ENCODE measurements at regions not wholly inside any gene's neighbourhood (a gene's known extent, or its start where the extent isn't known, plus 50 kb on each side); places are given as distances from the start of the nearest gene placed in this dataset.

DNA sequence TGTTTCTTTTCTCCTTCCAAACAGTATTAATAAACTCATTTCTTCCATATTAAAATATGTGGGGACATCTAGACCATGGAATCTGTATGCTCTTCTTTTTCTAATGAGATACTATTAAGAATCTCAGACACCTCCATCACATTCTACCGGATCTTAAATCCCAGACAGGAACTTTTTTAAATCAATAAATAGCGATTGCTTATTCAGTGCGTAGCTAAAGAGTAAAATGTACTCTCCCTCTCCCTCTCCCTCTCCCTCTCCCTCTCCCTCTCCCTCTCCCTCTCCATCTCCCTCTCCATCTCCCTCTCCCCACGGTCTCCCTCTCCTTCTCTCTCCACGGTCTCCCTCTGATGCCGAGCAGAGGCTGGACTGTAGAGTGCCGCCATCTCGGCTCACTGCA is 297.0 kb downstream of the HNRNPD start:
- peaks cover 5% of the 10 kb centered on the region for H3K27me3 Mint-ChIP-seq (ENCODE audit: low read depth)
- H3K36me3 Mint-ChIP-seq (ENCODE audit: low read depth): no peaks in the 10 kb centered on the region
- no peak overlapping the region for H3K4me3 Mint-ChIP-seq (ENCODE audit: unreplicated experiment)
- H3K9me3 Mint-ChIP-seq (ENCODE audit: low read depth): no peaks in the 10 kb centered on the region
- H3K4me1 Mint-ChIP-seq (ENCODE audit: low read depth): no peaks in the 10 kb centered on the region
- TF ChIP-seq, protein P1, sequence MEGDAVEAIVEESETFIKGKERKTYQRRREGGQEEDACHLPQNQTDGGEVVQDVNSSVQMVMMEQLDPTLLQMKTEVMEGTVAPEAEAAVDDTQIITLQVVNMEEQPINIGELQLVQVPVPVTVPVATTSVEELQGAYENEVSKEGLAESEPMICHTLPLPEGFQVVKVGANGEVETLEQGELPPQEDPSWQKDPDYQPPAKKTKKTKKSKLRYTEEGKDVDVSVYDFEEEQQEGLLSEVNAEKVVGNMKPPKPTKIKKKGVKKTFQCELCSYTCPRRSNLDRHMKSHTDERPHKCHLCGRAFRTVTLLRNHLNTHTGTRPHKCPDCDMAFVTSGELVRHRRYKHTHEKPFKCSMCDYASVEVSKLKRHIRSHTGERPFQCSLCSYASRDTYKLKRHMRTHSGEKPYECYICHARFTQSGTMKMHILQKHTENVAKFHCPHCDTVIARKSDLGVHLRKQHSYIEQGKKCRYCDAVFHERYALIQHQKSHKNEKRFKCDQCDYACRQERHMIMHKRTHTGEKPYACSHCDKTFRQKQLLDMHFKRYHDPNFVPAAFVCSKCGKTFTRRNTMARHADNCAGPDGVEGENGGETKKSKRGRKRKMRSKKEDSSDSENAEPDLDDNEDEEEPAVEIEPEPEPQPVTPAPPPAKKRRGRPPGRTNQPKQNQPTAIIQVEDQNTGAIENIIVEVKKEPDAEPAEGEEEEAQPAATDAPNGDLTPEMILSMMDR (IDR thresholded peaks at IDR 0.05): no peak
- no peak overlapping the region for H3K27ac Mint-ChIP-seq (ENCODE audit: unreplicated experiment)
- no peak for DNase-seq (ENCODE audit: low spot score)

DNA sequence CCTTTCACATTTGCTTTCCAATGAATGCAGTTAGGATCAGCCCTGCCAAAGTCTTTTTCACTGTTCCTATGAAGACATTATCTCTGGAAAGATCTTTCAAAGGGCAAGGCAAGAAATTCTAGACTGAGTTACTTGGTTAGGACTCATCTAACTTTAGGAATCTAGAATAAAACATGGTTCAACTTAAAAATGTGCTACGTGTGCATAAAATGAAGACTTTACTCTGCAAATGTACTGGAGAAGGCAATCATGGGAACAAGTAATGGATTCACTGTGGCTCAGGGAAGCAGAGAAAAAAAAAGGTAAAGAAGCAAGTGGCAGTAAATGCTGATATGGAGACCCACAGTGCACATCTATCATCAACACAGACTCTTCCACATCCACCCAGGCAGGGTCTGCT is 297.4 kb downstream of the HNRNPD start:
- TF ChIP-seq, protein P1 (IDR thresholded peaks at IDR 0.05): no peak
- no peaks in the 10 kb centered on the region for H3K4me1 Mint-ChIP-seq (ENCODE audit: low read depth)
- no peaks in the 10 kb centered on the region for H3K9me3 Mint-ChIP-seq (ENCODE audit: low read depth)
- peaks cover 5% of the 10 kb centered on the region for H3K27me3 Mint-ChIP-seq (ENCODE audit: low read depth)
- no peak for DNase-seq (ENCODE audit: low spot score)
- H3K4me3 Mint-ChIP-seq (ENCODE audit: unreplicated experiment): no peak overlapping the region
- H3K36me3 Mint-ChIP-seq (ENCODE audit: low read depth): no peaks in the 10 kb centered on the region
- no peak overlapping the region for H3K27ac Mint-ChIP-seq (ENCODE audit: unreplicated experiment)

DNA sequence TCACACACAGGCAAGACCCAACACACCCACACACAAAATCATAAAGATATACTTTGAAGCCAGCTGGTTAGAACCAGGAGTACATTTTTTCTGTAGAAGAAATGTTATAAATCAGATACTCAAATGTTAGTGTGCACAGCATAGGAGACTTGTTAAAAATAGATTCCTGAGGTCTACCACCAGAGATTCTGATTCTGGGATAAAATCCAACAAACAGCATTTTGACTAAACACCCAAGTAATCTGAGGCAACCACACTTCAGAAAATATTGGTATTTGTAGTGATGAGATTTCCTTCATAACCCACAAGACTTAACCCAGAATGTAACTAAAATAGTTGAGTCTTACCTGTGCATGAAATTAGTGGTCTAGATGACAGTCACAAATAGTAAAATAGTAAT is 301.8 kb downstream of the HNRNPD start:
- Mint-ChIP-seq H3K4me1 (ENCODE audit: low read depth) (no peaks in the 10 kb centered on the region), H3K9me3 (ENCODE audit: low read depth) (no peaks in the 10 kb centered on the region), H3K4me3 (ENCODE audit: unreplicated experiment) (no peak overlapping the region), H3K27ac (ENCODE audit: unreplicated experiment) (no peak overlapping the region), H3K27me3 (ENCODE audit: low read depth) (peaks cover 14% of the 10 kb centered on the region), H3K36me3 (ENCODE audit: low read depth) (no peaks in the 10 kb centered on the region)
- TF ChIP-seq, protein P1 (IDR thresholded peaks at IDR 0.05): no peak
- no peak for DNase-seq (ENCODE audit: low spot score)

DNA sequence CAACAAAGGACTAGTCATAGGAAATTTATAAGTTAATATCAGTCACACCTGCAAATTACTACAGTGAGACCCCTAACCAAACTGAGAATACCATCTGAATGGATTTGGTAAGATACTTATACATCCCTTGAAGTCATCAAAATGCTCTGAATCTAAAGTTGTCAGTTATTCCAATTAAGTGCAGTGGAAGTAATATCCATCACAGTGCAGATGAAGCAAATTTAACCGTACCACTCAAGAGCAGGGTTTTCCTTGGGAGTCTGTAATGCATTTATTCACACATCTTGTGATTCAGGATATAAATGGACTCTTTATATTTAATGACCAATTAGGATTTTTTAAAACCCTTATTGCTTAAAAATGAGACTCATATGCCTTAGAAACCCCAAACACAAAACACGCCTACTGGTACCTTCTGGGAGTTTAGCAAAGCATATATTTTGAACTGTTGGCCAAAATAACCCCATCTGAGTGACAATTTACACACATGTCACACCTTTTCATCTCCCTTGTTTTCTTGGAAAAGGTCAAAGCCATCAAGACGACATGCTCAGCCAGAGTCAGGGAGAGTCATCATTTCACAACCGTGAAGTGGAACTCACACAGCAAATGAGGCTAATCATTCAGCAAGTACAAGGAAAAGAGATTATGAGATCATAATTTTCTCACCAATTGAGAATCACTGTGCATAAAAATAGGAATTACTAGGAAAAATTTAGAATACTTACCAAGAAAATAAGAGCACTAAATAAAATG is 303.7 kb downstream of the HNRNPD start:
- no peaks in the 10 kb centered on the region for H3K36me3 Mint-ChIP-seq (ENCODE audit: low read depth)
- H3K27me3 Mint-ChIP-seq (ENCODE audit: low read depth): peaks cover 14% of the 10 kb centered on the region
- H3K9me3 Mint-ChIP-seq (ENCODE audit: low read depth): no peaks in the 10 kb centered on the region

DNA sequence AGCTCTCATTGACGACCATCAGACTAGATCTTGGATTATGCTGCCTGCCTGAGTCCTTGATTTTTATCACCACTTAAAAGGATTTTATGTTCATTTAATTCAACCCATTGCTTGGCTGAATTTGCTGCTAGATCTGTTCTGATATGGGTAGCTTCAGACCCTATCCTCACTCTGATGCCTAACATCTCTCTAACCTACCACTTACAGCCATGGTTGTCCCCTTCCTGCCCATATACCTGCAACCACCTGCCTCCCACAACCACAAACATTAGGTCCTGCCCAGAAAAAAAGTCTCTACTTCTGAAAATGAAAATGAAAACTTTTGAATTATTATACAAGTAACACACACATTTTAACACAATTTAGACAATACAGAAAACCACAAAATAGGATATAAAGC is 310.8 kb downstream of the HNRNPD start:
- Mint-ChIP-seq H3K4me3 (ENCODE audit: unreplicated experiment) (no peak overlapping the region), H3K27me3 (ENCODE audit: low read depth) (peaks cover 3% of the 10 kb centered on the region), H3K27ac (ENCODE audit: unreplicated experiment) (no peak overlapping the region), H3K9me3 (ENCODE audit: low read depth) (no peaks in the 10 kb centered on the region), H3K36me3 (ENCODE audit: low read depth) (no peaks in the 10 kb centered on the region), H3K4me1 (ENCODE audit: low read depth) (no peaks in the 10 kb centered on the region)
- DNase-seq (ENCODE audit: low spot score): no peak
- TF ChIP-seq, protein P1 (IDR thresholded peaks at IDR 0.05): no peak

More for the DNA sequence above, 303.7 kb downstream of the HNRNPD start:
- DNase-seq (ENCODE audit: low spot score): no peak
- TF ChIP-seq, protein P1 (IDR thresholded peaks at IDR 0.05): no peak
- H3K4me3 Mint-ChIP-seq (ENCODE audit: unreplicated experiment): no peak overlapping the region
- no peak overlapping the region for H3K27ac Mint-ChIP-seq (ENCODE audit: unreplicated experiment)
- H3K4me1 Mint-ChIP-seq (ENCODE audit: low read depth): no peaks in the 10 kb centered on the region

All from chondrocyte (in vitro differentiated cells).